Panc1 (cell line): ENCODE measurements at regions not wholly inside any gene's neighbourhood (a gene's known extent, or its start where the extent isn't known, plus 50 kb on each side); places are given as distances from the start of the nearest gene placed in this dataset.

Source experiments
- ATAC-seq: fragments of 200-7000 bp; cut with Tn5 transposase; 2 replicates; pipeline ENCODE4 v1.9.1; 2020; ENCODE audit warnings: mild to moderate bottlenecking, moderate library complexity
- BruUV-seq: library from RNA; stranded (reverse); fragments of 400-500 nt; replicated peaks from 2 replicates; lab custom pipeline; 2021; lab: Mats Ljungman, UMichigan
- CTCF ChIA-PET: fragments of 300-600 bp; sonication (Branson Sonifier 250); formaldehyde crosslinking; loops from one replicate; lab custom pipeline; 2022; ENCODE audit warnings: antibody characterized with exemption; lab: Charles Lee
- POLR2A ChIA-PET: fragments of 300-600 bp; sonication (Branson Sonifier 250); formaldehyde crosslinking; loops from one replicate; lab custom pipeline; 2022; ENCODE audit warnings: antibody characterized with exemption; lab: Charles Lee
- DNase-seq: peaks from one replicate; pipeline ENCODE4 v3.0.0-alpha.2; 2010; ENCODE audit warnings: low read depth, low spot score
- H3K27ac ChIP-seq: 2 replicates; pipeline ENCODE4 v1.5.1; 2011; ENCODE audit warnings: mild to moderate bottlenecking, low read length, inconsistent platforms
- H3K27me3 ChIP-seq: fragments of 200-500 bp; sonication (Bioruptor generic); 2 replicates; pipeline ENCODE4 v1.6.0; 2014; ENCODE audit warnings: low read length, inconsistent platforms; ENCODE audit not compliant: control insufficient read depth, insufficient read depth
- H3K36me3 ChIP-seq: fragments of 200-500 bp; sonication (Bioruptor generic); 2 replicates; pipeline ENCODE4 v1.5.1; 2014; ENCODE audit warnings: inconsistent platforms, mild to moderate bottlenecking, low read length, moderate library complexity; ENCODE audit not compliant: control insufficient read depth, insufficient read depth
- H3K4me1 ChIP-seq: 2 replicates; pipeline ENCODE4 v1.5.1; 2011; ENCODE audit warnings: inconsistent platforms, mild to moderate bottlenecking, low read length, moderate library complexity; ENCODE audit not compliant: control insufficient read depth, insufficient read depth
- H3K4me3 ChIP-seq, 2 experiments: 2 replicates each; pipeline ENCODE4 v1.5.1; 2011 to 2012; ENCODE audit warnings: low read depth in 2 of 2, low read length in 2 of 2, mild to moderate bottlenecking in 2 of 2, inconsistent platforms in 1 of 2, moderate library complexity in 1 of 2
- H3K9me3 ChIP-seq: fragments of 200-500 bp; sonication (Bioruptor generic); 2 replicates; pipeline ENCODE4 v1.5.1; 2014; ENCODE audit warnings: low read depth, mild to moderate bottlenecking, inconsistent platforms, low read length, moderate library complexity; ENCODE audit not compliant: control insufficient read depth, insufficient read depth
- CTCF ChIP-seq: fragments of 450-650 bp; IDR thresholded peaks from 2 replicates; pipeline ENCODE4 v1.5.1; 2017; ENCODE audit warnings: mild to moderate bottlenecking
- POLR2AphosphoS5 ChIP-seq: IDR thresholded peaks from 2 replicates; pipeline ENCODE4 v1.6.1; 2012; ENCODE audit warnings: mild to moderate bottlenecking, low read depth, low read length, moderate library complexity
- REST ChIP-seq, 2 experiments: IDR thresholded peaks; 2 replicates each; pipeline ENCODE4 v1.6.1; 2011 to 2012; ENCODE audit warnings: low read depth in 2 of 2, control low read depth in 1 of 2, low read length in 1 of 2, mild to moderate bottlenecking in 1 of 2, moderate library complexity in 1 of 2; ENCODE audit not compliant: insufficient read depth in 1 of 2
- SIN3A ChIP-seq: IDR thresholded peaks from 2 replicates; pipeline ENCODE4 v1.6.1; 2012; ENCODE audit warnings: low read depth, mild to moderate bottlenecking, low read length, moderate library complexity, borderline replicate concordance; ENCODE audit not compliant: insufficient read depth
- TCF7L2 ChIP-seq: IDR thresholded peaks from 2 replicates; pipeline ENCODE4 v1.6.1; 2011; ENCODE audit warnings: mild to moderate bottlenecking, low read depth, low read length, inconsistent platforms
- in situ Hi-C: cut with HindIII; loops from 2 replicates; pipeline ENCODE4 v1.10.0; 2016; ENCODE audit warnings: low sequenced_read_pairs, low pct_unique_long_range_greater_than_20kb
- intact Hi-C: fragments of 100-400 bp; cut with micrococcal nuclease; formaldehyde crosslinking; loops from one replicate; pipeline ENCODE4 v1.10.0; 2022; ENCODE audit not compliant: unreplicated experiment

GRCh38 chr11:23236826-23237555 is 376.7 kb upstream of the CCDC179 start:
- DNase-seq, result no peak
- Histone ChIP-seq H3K4me1 (no peaks in the 10 kb centered on the region), H3K9me3 (no peaks in the 10 kb centered on the region), H3K4me3 (no peak overlapping the region), H3K36me3 (no peaks in the 10 kb centered on the region), H3K27ac (no peak overlapping the region), H3K27me3 (no peaks in the 10 kb centered on the region)
- ChIA-PET CTCF (no interaction called here), POLR2A (no interaction called here)
- no TSS peak for BruUV-seq
- TF ChIP-seq SIN3A, result no peak
- in situ Hi-C loops (no loop called here), intact Hi-C loops (no loop called here)
- ATAC-seq, result no peak

GRCh38 chr11:23252426-23252825 is 392.2 kb upstream of the CCDC179 start:
- no peak overlapping the region for H3K27ac ChIP-seq
- H3K27me3 ChIP-seq, result no peaks in the 10 kb centered on the region
- no peak for DNase-seq
- in situ Hi-C loops (no loop called here), intact Hi-C loops (no loop called here)
- TF ChIP-seq REST (IDR thresholded peaks at IDR 0.05; ENCODE audit: insufficient read depth in 1 of 2, low read depth in 2 of 2, low read length in 1 of 2) (no peak), TCF7L2 (no peak), SIN3A (no peak), POLR2AphosphoS5 (no peak), CTCF (no peak)
- H3K4me3 ChIP-seq, result no peak overlapping the region
- ATAC-seq, result no peak
- no peaks in the 10 kb centered on the region for H3K9me3 ChIP-seq
- CTCF ChIA-PET, result no interaction called here
- H3K36me3 ChIP-seq, result no peaks in the 10 kb centered on the region
- POLR2A ChIA-PET, result no interaction called here
- no peaks in the 10 kb centered on the region for H3K4me1 ChIP-seq
- no TSS peak for BruUV-seq

GRCh38 chr11:23257088-23257487 is 396.8 kb upstream of the CCDC179 start:
- DNase-seq (no peak), ATAC-seq (no peak)
- ChIA-PET CTCF (no interaction called here), POLR2A (no interaction called here)
- Histone ChIP-seq H3K27ac (no peak overlapping the region), H3K4me1 (no peaks in the 10 kb centered on the region), H3K9me3 (no peaks in the 10 kb centered on the region), H3K36me3 (no peaks in the 10 kb centered on the region), H3K4me3 (no peak overlapping the region), H3K27me3 (no peaks in the 10 kb centered on the region)
- in situ Hi-C loops, result no loop called here
- BruUV-seq, result no TSS peak
- intact Hi-C loops, result no loop called here
- TF ChIP-seq SIN3A, result no peak
